A673 (cell line): ENCODE measurements at regions not wholly inside any gene's neighbourhood (a gene's known extent, or its start where the extent isn't known, plus 50 kb on each side); places are given as distances from the start of the nearest gene placed in this dataset.

ENCODE experiments used
- CTCF ChIP-seq: fragments of 300-800, 200-600 bp; sonication (generic); conservative IDR thresholded peaks from 2 replicates; pipeline ENCODE4 v1.5.1; 2017; ENCODE audit warnings: low read depth, mild to moderate bottlenecking, antibody characterized with exemption, low read length, moderate library complexity, mixed read lengths
- EZH2 ChIP-seq: fragments of 200-600 bp; sonication (generic); IDR thresholded peaks from 2 replicates; pipeline ENCODE4 v1.6.1; 2017; ENCODE audit warnings: borderline replicate concordance, low read depth, mild to moderate bottlenecking, mixed read lengths, antibody characterized with exemption, low read length; ENCODE audit not compliant: poor library complexity, severe bottlenecking

GRCh38 chr9:30459156-30459555 is 1925.3 kb upstream of the ACO1 start:
- no peak for TF ChIP-seq CTCF
- TF ChIP-seq EZH2, result no peak
